ENCODE measurements at regions not wholly inside any gene's neighbourhood (a gene's known extent, or its start where the extent isn't known, plus 50 kb on each side); places are given as distances from the start of the nearest gene placed in this dataset.

DNA sequence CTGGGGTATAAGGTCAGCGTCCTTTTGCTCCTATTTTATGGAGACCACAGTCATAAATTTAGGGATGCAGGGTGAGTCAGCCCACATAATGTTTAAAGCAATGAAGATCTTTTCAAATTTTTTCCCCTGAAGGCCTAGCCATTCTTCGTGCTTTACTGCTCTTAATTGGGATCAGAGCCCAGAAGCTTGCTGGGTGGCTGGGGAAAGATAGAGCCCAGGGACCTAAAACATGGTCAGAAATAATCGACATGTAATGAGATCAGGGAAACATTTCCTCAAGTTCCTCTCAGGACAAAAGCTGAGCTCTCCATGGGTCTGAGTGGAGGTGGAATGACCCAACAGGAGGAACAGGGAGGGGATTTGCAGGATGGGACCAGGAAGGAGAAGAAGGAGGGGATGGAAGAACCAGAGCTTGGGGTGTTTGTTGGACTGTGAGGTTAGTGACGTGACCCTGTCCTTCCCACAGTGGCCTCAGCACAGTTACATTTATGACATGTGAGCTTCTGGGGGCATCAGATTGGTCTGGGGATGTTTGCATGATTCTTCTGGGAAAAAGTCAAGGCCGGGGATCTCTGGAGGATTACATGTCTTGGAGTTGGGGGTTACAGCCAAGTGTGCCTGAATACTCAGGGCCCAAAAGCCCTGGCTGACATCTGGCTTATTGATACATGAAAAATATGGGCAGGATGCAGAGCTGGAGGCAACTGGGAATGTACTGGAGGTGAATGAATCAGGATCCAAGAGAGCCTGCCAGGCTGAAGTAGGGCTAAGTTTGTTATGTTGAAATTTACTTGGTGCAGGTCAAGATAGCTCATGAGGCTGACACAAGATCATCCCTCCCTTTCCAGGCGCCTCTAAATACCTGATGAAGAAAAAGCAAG, 477.9 kb downstream of the RPS24 start:
- in situ Hi-C loops (cut with HindIII; ENCODE audit: low pct_ligation_motif_present, low pct_unique_long_range_greater_than_20kb, low sequenced_read_pairs) = no loop called here
- no peak for DNase-seq

DNA sequence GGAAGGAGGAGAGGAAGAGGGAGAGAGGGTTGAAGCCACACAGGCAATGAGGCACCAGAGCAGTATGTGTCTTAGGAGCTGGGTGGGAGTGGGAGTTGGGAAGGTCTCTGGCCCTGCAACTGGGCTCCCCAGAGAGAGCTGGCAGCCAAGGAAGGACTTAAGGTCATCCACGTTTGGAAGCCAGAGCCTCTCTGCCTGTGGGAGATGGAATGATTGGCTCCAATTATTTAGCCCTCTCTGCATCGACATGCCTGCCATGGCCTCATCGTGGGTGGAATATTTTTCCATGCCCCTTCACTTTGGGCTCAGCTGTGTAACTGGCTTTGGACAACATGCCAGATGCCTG, 478.5 kb downstream of the RPS24 start:
- in situ Hi-C loops (cut with HindIII; ENCODE audit: low pct_ligation_motif_present, low pct_unique_long_range_greater_than_20kb, low sequenced_read_pairs) = no loop called here
- DNase-seq = no peak

DNA sequence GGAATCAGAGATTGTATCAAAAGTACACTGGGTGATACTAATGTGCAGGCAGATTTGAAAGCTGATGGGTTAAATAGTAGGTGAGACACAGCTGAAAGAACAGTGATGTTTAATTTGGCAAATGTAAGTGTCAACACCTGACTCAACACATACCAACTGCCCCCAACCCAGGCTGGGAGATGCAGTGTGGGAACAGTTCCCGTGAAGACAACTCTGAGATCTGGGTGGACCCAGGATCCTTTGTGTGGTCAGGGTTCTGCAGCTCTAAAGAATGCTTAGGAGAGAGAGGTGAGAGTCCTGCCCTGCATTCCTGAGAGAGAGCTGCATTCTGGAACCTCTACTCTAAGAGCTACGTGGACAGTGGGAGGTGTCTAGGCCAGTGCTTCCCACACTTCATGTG, 479.7 kb downstream of the RPS24 start:
- no peak for DNase-seq
- in situ Hi-C loops (cut with HindIII; ENCODE audit: low pct_ligation_motif_present, low pct_unique_long_range_greater_than_20kb, low sequenced_read_pairs) = no loop called here

DNA sequence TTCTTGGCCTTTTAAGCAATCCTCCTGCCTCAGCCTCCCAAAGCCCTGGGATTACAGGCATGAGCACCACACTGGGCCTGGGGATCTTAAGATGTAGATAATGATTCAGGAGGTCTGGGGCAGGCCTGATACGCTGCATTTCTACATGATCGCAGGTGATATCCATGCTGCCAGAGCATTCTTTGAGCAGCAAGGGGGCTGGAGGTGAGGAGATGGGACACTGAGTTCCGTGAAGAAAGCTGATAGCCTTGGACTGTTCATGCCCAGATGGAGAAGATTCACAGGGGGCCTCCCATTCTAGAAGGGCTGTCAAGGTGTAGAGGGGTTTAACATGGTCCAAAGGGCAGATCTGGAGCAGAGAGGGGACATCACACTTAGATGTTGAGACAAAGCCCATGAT, 480.3 kb downstream of the RPS24 start:
- DNase-seq = no peak
- in situ Hi-C loops (cut with HindIII; ENCODE audit: low pct_ligation_motif_present, low pct_unique_long_range_greater_than_20kb, low sequenced_read_pairs) = no loop called here

DNA sequence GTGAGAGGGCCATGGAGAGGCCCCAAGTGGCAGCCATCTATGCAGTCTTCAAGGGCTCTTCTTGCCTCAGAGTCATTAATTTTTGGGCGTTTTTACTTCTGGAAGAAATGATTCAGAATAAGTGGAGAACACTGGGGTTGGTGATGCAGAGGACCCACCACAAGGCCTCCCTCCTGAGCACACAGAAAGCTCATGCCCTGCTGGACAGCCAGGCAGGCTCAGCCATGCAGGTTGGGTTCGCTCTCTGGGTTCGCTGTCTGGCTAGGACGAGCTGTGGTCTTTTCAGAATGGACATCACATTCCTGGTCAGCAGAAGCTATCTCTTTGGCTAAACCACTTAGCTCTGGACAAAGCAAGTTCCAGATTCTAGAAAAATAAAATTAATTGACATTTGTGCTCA, 480.8 kb downstream of the RPS24 start:
- in situ Hi-C loops (cut with HindIII; ENCODE audit: low pct_ligation_motif_present, low pct_unique_long_range_greater_than_20kb, low sequenced_read_pairs) = no loop called here
- DNase-seq = no peak

DNA sequence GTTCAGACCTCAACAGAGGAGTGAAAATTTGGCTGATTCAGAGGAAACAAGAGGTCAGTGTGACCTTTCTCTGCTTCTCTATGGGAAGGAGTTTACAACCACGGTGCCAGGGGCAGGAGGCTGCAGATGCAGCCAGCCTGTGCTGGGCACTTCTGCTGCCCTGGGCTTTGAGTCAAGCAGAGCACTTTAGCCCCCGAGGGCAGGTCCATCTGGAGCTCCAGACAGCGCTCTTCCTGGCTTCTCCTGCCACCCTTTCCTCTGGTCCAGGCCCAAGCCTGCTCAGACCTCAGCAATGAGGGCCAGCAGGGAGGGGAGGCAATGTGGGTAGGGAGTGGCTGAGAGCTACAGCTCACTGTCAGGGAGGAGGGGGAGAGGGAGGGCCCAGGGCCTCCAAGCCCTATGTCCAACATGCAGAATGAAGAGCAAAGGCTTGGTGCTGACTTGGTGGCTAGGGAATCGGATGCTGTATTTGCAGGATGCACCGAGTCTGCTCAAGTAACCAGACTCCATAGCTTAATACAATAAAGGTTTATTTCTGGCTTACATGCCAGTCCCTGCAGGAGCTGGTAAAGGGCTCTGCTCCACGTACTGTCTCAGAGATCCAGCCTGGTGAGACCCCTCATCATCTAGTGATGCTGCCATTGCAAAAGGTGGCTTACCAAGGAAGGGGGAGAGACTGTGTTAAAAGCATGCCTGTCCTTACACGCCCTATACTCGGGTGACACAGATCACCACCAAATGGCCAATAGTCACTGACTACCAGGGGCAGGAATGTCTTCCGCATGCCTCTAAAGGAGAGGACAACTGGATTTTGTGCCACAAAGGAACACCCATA, 481.6 kb downstream of the RPS24 start:
- in situ Hi-C loops (cut with HindIII; ENCODE audit: low pct_ligation_motif_present, low pct_unique_long_range_greater_than_20kb, low sequenced_read_pairs) = no loop called here
- DNase-seq = no peak

DNA sequence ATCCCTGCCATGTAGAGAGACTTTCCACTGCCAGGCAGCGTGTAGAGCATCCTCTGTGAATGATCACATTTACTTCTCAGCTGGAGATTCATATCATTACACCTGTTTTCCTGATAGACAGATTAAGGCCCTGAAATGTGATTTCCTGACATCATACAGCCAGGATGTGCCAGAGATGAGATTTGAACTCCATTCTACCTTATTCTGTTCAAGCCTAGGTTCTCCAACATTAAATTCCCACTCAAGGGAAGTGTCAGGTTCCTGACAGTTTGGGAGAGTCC, 482.1 kb downstream of the RPS24 start:
- DNase-seq = no peak
- in situ Hi-C loops (cut with HindIII; ENCODE audit: low pct_ligation_motif_present, low pct_unique_long_range_greater_than_20kb, low sequenced_read_pairs) = no loop called here

DNA sequence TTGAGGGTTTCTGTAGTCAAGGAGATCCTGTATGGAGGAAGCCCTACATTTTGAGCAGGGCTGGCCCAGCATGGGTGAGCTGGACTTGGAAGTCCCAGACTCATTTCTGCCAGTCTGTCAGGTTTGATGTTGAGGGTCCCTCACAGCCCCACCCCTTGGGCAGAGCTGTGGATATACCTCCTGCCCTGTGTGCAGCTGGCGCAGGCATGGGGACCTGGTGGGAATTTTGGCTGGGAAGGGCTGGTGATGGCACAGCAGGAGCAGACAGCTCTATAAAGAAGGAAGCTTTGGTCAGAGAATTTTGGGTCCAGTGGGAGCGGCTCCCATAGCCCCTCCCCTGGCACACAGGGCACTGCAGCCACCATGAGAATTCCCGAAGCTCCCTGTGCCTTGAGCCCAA, 482.6 kb downstream of the RPS24 start:
- in situ Hi-C loops (cut with HindIII; ENCODE audit: low pct_ligation_motif_present, low pct_unique_long_range_greater_than_20kb, low sequenced_read_pairs) = no loop called here
- no peak for DNase-seq

DNA sequence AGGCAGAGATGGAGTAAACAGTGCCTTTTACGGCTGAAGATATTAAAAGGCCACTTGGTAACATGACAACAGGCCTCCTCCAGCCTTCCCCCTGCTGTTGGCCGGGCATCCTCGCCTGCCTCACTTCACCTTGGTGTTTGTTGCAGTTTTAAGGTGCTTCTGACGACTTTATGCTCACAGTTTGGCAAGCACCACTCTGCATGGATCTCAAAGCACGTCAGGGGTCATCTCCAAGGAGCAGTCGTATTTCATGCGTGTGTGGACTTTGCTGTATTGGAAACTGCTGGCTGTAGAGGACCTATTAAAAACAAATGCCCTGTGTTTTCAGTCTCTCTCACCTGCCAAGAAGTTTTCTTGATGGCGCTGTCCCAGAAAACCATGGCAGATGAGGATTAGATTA, 483.1 kb downstream of the RPS24 start:
- in situ Hi-C loops (cut with HindIII; ENCODE audit: low pct_ligation_motif_present, low pct_unique_long_range_greater_than_20kb, low sequenced_read_pairs) = no loop called here

DNA sequence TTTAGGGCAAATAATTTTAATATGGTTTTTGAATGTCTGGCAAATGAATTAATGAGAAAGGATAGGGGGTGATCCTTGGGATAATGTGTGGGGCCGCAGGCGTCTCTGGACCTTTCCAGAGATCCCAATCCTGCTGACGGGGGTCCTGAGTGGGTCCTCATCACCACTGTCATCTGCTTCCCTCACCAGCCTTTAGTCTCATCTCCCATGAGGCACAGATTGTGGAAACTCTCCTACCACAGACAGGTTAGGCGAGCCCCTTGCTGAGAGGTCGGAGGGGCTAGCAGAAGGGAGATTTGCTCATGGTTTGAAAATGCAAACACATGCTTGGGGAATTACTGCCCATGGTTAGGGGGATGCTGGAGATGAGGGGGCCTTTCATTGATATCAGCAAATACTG, 484.6 kb downstream of the RPS24 start:
- DNase-seq = no peak
- in situ Hi-C loops (cut with HindIII; ENCODE audit: low pct_ligation_motif_present, low pct_unique_long_range_greater_than_20kb, low sequenced_read_pairs) = no loop called here

More for the DNA sequence above, 483.1 kb downstream of the RPS24 start:
- DNase-seq = no peak

DNA sequence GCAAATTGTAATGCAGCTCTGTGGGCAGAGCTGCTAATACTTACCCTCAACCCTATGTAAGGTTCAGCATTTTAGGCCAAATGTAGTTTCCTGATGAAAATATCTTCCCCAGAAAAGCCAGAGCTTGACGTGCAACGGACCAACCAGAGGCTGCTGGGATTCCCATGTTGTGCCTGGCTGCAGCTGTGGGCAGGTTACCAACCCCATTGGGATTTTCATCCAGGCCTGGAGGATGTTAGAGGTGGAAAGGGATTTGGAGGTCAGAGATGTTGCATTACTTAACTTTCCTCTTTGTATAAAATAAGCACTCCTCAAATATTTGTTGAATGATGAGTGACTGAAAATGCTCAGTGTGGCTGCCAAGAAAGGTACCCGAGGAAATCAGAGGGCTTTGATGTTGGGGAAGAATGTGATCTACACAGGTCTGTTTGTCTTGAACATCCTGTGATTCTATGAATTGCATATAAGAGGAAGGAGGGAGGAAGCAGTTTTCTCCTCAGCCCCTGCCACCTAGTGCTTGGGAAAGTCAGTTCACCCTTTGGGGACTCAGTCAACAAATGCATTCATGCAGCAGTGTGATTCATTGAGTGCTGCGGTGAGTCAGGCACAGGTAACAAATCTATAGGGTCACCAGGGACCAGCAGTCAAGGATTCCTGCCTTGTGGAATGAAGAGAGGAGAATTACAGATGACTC, 487.2 kb downstream of the RPS24 start:
- peak; percentile 31 for DNase-seq
- in situ Hi-C loops (cut with HindIII; ENCODE audit: low pct_ligation_motif_present, low pct_unique_long_range_greater_than_20kb, low sequenced_read_pairs) = no loop called here

DNA sequence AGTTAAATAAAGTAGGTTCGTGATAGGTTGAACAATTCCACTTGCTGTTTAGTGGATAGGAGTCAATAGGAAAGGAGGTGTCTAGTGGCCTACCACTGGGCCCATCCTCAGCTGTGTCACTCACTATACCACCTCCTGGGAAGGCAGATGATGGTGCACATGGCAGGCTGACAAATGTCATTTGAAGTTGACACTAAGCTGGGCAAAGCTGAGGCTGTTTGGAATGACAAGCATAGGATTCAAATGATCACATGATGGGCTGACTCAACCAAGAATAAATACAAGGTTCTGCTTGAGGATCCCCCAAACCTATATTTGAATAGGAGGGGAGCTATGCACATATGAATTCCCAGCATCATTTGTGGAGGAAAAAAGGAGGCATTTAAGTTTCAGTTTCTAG, 489.8 kb downstream of the RPS24 start:
- in situ Hi-C loops (cut with HindIII; ENCODE audit: low pct_ligation_motif_present, low pct_unique_long_range_greater_than_20kb, low sequenced_read_pairs) = no loop called here
- no peak for DNase-seq

DNA sequence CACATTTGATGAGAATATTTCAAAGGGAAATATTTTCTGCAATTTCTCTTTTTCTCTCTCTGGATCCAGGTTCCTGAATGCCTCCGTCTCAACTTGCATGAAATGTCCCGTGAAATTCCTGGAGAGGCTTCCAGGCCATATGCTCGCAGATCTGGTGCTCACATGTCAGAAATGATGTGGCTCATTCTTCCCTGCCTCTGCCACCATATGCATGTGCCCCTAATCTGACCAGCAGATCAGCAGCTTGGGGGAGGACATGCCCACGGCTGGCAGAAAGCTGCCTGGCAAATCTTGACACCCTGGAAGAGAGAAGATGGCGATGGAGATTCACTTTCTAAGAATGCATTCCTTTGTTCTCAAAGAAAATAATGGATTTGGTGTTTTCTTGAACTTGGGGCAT, 490.7 kb downstream of the RPS24 start:
- in situ Hi-C loops (cut with HindIII; ENCODE audit: low pct_ligation_motif_present, low pct_unique_long_range_greater_than_20kb, low sequenced_read_pairs) = no loop called here
- DNase-seq = no peak

DNA sequence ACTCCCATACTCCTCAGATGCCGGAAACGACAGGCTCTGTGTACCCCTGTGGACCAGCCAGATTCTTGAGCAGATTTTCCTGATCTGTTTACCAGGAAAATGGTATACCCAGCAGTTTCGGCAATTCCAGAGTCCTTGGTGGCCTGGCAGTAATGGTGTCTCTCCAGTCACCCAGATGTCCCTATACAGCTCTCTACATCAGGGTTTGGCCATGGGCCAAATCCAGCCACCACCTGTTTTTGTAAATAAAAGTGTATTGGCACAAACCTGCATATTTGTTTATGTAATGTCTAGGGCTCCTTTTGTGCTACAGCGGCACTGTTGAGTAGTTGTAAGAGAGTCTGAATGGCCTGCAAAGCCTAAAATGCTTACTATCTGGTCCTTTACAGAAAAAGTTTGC, 491.3 kb downstream of the RPS24 start:
- no peak for DNase-seq
- in situ Hi-C loops (cut with HindIII; ENCODE audit: low pct_ligation_motif_present, low pct_unique_long_range_greater_than_20kb, low sequenced_read_pairs) = no loop called here

DNA sequence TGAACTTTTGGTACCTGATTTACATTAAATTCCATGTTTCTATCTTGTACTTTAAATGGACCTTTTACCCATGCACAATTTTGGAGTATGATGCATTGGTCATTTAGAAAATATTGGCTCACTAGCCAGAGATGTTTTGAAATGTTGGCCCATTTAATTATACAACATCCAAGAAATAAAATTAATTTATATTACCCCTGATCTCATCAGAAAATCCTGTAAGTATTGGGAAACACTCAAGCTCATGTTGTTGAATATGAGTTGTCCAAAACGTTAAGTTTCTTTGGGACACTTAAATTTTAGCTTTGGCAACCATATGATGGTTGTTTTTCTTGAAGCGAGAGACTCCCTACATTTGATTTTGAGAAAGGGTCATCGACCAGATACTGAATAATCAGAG, 492.7 kb downstream of the RPS24 start:
- in situ Hi-C loops (cut with HindIII; ENCODE audit: low pct_ligation_motif_present, low pct_unique_long_range_greater_than_20kb, low sequenced_read_pairs) = no loop called here
- no peak for DNase-seq

DNA sequence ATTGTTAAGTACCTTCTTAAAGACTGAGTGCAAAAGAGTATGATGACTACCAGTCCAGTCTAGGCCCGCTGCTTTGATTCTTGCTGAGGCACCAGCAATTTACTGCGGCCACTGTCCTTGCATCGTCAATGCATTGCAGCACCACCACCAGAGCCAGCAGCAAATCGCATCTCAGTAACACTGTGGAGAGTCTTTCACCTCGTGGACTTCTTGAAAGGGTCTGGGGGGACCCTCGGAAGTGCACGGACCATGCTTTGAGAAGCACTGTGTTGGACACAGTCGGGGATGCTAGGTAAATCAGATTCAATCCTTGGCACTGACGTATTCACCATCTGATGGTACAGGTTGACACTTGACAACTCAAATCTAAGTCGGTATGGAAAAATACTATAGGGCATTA, 493.6 kb downstream of the RPS24 start:
- in situ Hi-C loops (cut with HindIII; ENCODE audit: low pct_ligation_motif_present, low pct_unique_long_range_greater_than_20kb, low sequenced_read_pairs) = no loop called here

DNA sequence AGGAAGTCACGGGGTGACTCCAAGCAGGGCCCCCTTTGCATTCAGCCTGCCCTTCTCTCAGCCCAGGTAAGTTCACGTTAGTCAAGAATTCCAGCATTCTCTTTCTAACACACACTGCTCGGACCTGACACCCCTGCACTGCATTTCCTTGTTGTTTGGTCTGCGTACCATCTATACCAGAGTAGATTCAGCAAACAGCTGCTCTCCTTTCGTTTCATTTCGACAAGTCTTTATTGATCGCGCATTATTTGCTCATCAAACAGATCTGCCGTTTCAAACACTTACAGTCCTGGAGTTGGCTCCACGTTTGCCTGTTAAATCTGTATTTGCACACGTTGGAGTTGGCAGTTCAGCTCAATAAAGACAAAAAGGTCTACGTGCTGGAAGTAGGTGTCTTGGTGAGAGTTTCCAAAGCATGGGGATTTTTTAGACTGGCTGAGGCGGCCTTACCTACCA, 495.1 kb downstream of the RPS24 start:
- in situ Hi-C loops (cut with HindIII; ENCODE audit: low pct_ligation_motif_present, low pct_unique_long_range_greater_than_20kb, low sequenced_read_pairs) = no loop called here
- DNase-seq = no peak

More for the DNA sequence above, 493.6 kb downstream of the RPS24 start:
- DNase-seq = no peak

DNA sequence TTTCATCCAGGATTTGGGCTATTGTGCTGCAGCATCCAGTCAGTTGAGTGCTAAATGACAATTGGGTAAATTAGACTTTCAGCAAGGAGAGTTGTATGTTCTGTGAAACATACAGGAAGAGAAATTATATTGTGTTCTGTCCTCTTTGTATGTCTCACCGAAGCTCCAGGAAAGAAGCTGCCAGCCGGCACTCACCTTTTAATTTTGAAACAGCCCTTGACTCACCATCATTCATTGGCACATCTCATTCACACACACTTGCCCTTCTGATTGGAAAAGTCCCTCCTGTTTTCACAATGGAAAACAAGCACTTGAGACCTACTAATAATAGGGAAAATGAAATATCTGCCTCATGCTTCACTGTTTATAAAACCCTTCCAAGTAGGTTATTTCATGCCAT, 495.6 kb downstream of the RPS24 start:
- DNase-seq = no peak
- in situ Hi-C loops (cut with HindIII; ENCODE audit: low pct_ligation_motif_present, low pct_unique_long_range_greater_than_20kb, low sequenced_read_pairs) = no loop called here

DNA sequence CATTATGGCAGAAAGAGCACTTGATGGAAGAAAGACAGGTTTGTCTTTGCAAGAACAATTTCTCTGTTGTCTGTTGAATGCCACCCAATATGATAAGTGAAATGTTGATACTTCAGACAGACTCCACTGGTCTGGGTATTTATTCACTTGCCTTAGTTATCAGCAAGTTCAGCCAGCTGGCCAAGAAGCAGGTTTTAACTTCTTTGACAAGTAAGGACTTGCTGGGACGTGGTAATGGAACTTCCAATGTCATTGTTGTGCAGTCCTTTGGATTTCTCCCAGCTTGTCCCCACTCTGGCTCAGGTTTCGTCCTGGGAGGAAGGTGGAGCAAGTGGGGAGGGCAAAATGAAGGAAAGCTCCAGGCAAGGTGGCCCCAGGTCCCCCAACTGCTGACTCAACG, 497.4 kb downstream of the RPS24 start:
- no peak for DNase-seq
- in situ Hi-C loops (cut with HindIII; ENCODE audit: low pct_ligation_motif_present, low pct_unique_long_range_greater_than_20kb, low sequenced_read_pairs) = no loop called here
